Cardiac muscle cell (in vitro differentiated cells and primary cell): ENCODE measurements at regions not wholly inside any gene's neighbourhood (a gene's known extent, or its start where the extent isn't known, plus 50 kb on each side); places are given as distances from the start of the nearest gene placed in this dataset.

ENCODE experiments used
- DNase-seq, 2 donors: peaks; one replicate each; pipeline versions ENCODE4 v3.0.0 to v3.0.0-alpha.2; 2010 to 2017; ENCODE audit warnings: low read depth in 1 of 2, low spot score in 1 of 2
- H3K27ac ChIP-seq: fragments of 200-600 bp; sonication (generic); 2 replicates; pipeline ENCODE4 v1.5.1; 2016
- H3K27me3 ChIP-seq: fragments of 200-600 bp; sonication (generic); 2 replicates; pipeline ENCODE4 v1.6.0; 2016; ENCODE audit warnings: control low read depth
- H3K36me3 ChIP-seq: fragments of 200-600 bp; sonication (generic); 2 replicates; pipeline ENCODE4 v1.5.1; 2016; ENCODE audit warnings: control low read depth
- H3K4me1 ChIP-seq: fragments of 200-600 bp; sonication (generic); 2 replicates; pipeline ENCODE4 v1.8.1; 2017; ENCODE audit warnings: low read depth, mild to moderate bottlenecking, mixed run types
- H3K4me3 ChIP-seq: fragments of 200-600 bp; sonication (generic); 2 replicates; pipeline ENCODE4 v1.5.1; 2016; ENCODE audit warnings: mild to moderate bottlenecking
- H3K9me3 ChIP-seq: fragments of 200-600 bp; sonication (generic); 2 replicates; pipeline ENCODE4 v1.5.1; 2017; ENCODE audit warnings: low read depth, mild to moderate bottlenecking, control low read depth
- TF ChIP-seq, protein P1 (sequence below): IDR thresholded peaks from 2 replicates; pipeline ENCODE4 v1.5.1; 2012; ENCODE audit warnings: low read depth, mild to moderate bottlenecking, low read length

DNA sequence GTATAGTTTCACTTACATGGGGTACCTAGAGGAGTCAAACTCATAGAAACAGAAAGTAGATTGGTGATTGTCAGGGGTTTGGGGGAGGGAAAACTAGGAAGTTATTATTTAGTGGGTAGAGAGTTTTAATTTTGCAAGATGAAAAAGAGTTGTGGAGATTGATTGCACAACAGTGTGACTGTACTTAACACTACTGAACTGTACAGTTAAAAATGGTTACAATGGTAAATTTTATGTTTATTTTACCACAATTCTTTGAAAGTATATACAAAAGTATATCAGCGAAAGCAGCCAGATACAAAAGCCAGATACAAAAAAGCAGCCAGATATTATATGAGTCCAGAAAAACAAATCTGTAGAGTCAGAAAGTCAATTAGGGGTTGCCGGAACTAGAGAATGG, 247.6 kb downstream of the IPO8 start:
- H3K4me3 ChIP-seq = no peak overlapping the region
- peak in 1 of 2 donors; percentile 26 for DNase-seq
- H3K27ac ChIP-seq = no peak overlapping the region
- H3K36me3 ChIP-seq = no peaks in the 10 kb centered on the region
- no peaks in the 10 kb centered on the region for H3K27me3 ChIP-seq
- TF ChIP-seq, protein P1, sequence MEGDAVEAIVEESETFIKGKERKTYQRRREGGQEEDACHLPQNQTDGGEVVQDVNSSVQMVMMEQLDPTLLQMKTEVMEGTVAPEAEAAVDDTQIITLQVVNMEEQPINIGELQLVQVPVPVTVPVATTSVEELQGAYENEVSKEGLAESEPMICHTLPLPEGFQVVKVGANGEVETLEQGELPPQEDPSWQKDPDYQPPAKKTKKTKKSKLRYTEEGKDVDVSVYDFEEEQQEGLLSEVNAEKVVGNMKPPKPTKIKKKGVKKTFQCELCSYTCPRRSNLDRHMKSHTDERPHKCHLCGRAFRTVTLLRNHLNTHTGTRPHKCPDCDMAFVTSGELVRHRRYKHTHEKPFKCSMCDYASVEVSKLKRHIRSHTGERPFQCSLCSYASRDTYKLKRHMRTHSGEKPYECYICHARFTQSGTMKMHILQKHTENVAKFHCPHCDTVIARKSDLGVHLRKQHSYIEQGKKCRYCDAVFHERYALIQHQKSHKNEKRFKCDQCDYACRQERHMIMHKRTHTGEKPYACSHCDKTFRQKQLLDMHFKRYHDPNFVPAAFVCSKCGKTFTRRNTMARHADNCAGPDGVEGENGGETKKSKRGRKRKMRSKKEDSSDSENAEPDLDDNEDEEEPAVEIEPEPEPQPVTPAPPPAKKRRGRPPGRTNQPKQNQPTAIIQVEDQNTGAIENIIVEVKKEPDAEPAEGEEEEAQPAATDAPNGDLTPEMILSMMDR = no peak
- H3K4me1 ChIP-seq = peaks cover 8% of the 10 kb centered on the region
- no peaks in the 10 kb centered on the region for H3K9me3 ChIP-seq

DNA sequence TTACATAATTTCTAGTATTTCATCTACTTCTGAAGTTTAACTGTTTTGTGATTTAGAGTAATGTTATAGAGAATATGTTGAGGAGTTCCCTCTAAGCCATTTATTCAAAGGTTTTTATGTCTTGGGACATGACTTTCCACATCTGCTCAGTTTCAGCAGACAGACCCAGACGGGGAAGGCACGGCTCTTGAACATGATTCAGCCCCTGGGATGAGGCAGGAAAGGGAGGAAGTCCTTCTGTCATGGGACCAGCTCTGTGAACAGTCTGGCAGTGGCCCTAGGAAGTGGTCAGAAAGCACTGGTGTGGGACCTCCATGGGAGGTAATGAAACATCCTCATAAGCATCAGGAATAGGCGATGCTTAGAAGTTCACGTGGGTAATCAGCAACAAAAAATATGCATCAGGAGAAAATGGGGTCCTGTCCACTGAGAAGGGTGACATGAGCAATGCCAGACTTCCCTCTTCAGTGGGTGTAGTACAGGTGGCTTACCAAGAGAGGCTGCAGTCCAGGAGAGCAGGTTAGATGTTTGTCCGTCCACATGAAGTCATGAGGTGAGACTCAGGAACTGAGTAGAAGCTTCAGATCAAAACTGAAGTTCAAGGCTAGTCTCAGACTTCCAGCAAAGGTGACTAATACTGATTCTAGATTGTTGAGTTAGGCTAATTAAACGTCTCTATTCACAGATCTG, 248.5 kb downstream of the IPO8 start:
- no peak overlapping the region for H3K4me3 ChIP-seq
- peak in 1 of 2 donors; percentile 56 for DNase-seq
- H3K4me1 ChIP-seq = peaks cover 9% of the 10 kb centered on the region
- TF ChIP-seq, protein P1 = no peak
- no peaks in the 10 kb centered on the region for H3K27me3 ChIP-seq
- H3K9me3 ChIP-seq = no peaks in the 10 kb centered on the region
- no peaks in the 10 kb centered on the region for H3K36me3 ChIP-seq
- no peak overlapping the region for H3K27ac ChIP-seq

DNA sequence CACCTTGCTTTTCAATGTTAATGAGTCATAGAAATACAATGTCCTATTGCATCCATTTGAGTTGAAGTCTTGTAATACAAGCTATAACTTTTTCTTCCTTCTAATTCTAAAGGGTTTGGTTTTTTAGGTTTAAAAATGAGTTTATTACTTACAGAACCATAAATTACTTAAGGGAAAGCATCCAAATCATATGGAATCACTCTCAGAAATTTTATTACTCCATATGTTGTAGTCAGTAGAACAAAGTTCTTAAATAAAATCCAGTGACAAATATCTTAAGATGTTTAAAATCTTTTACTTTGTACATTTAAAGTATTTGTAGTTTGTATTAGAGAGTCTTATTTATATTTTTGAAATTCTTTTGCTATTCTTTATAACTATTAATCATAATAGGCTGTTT, 253.2 kb downstream of the IPO8 start:
- TF ChIP-seq, protein P1 = no peak
- no peak for DNase-seq

DNA sequence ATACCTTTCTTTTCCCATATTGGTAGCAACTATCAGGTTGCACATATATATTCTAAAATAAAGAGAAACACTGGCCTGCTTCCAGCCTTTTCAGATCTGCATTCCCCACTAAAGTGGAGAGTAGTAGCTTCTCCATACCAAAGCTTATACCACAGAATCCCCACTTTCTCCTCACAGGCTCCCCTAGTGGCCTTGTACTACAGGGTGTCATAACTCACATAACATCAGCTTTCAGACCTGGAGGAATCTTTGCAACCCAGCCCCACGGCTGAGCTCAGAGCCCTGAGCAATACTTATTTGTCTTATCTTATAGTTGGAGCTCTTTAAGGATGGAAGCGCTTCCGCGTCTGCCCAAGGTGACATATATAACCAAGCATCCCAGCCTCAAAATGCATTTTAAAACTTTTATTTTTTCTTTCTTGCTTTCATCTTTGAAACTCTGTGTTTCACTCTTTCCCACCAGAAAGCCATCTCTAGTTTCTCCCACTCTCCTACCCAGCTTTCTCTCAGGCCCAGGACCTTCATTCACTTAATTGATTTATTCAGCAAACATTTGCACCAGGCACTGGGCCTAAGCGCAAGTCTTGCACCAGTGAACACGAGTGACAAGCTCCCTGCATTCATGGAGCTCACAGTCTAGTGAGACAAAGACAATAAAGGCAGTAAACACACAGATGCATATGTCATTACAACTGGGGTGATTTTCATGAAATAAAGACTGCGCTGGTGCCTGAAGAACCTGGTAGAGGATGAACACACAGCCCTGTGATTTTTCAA, 254.7 kb downstream of the IPO8 start:
- Histone ChIP-seq H3K9me3 (no peaks in the 10 kb centered on the region), H3K4me3 (no peak overlapping the region), H3K27me3 (no peaks in the 10 kb centered on the region), H3K4me1 (peaks cover 20% of the 10 kb centered on the region), H3K27ac (no peak overlapping the region), H3K36me3 (no peaks in the 10 kb centered on the region)
- peak; percentile 62 to 66 for DNase-seq
- TF ChIP-seq, protein P1 = peak; percentile 75

More for the DNA sequence above, 253.2 kb downstream of the IPO8 start:
- Histone ChIP-seq H3K27me3 (no peaks in the 10 kb centered on the region), H3K4me1 (peaks cover 20% of the 10 kb centered on the region), H3K27ac (no peak overlapping the region), H3K4me3 (no peak overlapping the region), H3K9me3 (no peaks in the 10 kb centered on the region), H3K36me3 (no peaks in the 10 kb centered on the region)

DNA sequence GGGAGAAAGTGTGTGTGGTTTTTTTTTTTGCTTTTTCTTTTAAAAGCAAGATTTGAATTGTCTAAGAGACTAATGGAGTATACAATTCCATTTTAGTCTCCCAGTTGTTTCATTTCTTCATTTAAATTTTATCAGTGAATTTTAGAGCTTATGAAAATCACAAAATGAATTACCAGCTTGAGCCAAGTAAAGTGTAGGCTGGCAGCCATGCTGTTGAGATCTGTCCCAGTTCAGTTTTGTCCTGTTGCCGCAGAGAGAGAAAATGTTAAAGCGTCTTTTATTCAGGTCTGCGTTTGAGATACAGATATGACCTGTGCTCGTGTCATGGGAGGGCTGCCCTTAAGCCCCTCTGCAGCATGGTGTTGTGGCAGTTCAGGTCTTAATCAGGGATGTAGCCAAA, 256.5 kb downstream of the IPO8 start:
- TF ChIP-seq, protein P1 = no peak
- H3K36me3 ChIP-seq = no peaks in the 10 kb centered on the region
- no peaks in the 10 kb centered on the region for H3K27me3 ChIP-seq
- no peak overlapping the region for H3K4me3 ChIP-seq
- H3K27ac ChIP-seq = no peak overlapping the region
- peaks cover 20% of the 10 kb centered on the region for H3K4me1 ChIP-seq
- no peak for DNase-seq
- no peaks in the 10 kb centered on the region for H3K9me3 ChIP-seq
